ENCODE measurements at regions not wholly inside any gene's neighbourhood (a gene's known extent, or its start where the extent isn't known, plus 50 kb on each side); places are given as distances from the start of the nearest gene placed in this dataset.

- H3K27me3 ChIP-seq, result no peaks in the 10 kb centered on the region
- DNase-seq, result no peak
- no peak for ATAC-seq
- H3K36me3 ChIP-seq, result peaks cover 74% of the 10 kb centered on the region
- no peaks in the 10 kb centered on the region for H3K9me3 ChIP-seq
- peak; percentile 12 for TF ChIP-seq CTCF (IDR thresholded peaks at IDR 0.05)
- no peak overlapping the region for H3K4me3 ChIP-seq
- no peak overlapping the region for H3K27ac ChIP-seq
- intact Hi-C loops (cut with DNase I), result no loop called here
- no peaks in the 10 kb centered on the region for H3K4me1 ChIP-seq
Measured at GRCh38 chr4:122224348-122224747, 72.2 kb downstream of the BLTP1 start.

- intact Hi-C loops (cut with DNase I), result no loop called here
- Histone ChIP-seq H3K4me1 (no peaks in the 10 kb centered on the region), H3K27me3 (no peaks in the 10 kb centered on the region), H3K4me3 (no peak overlapping the region), H3K9me3 (no peaks in the 10 kb centered on the region), H3K27ac (no peak overlapping the region), H3K36me3 (peaks cover 70% of the 10 kb centered on the region)
- ATAC-seq (no peak), DNase-seq (no peak)
- TF ChIP-seq CTCF (IDR thresholded peaks at IDR 0.05), result no peak
Measured at GRCh38 chr4:122227202-122227601, 75.1 kb downstream of the BLTP1 start.

GRCh38 chr4:122229857-122230256 is 77.7 kb downstream of the BLTP1 start:
- DNase-seq (no peak), ATAC-seq (no peak)
- Histone ChIP-seq H3K36me3 (peaks cover 65% of the 10 kb centered on the region), H3K27ac (no peak overlapping the region), H3K9me3 (no peaks in the 10 kb centered on the region), H3K4me3 (no peak overlapping the region), H3K27me3 (no peaks in the 10 kb centered on the region), H3K4me1 (no peaks in the 10 kb centered on the region)
- no peak for TF ChIP-seq CTCF (IDR thresholded peaks at IDR 0.05)
- intact Hi-C loops (cut with DNase I), result no loop called here

- intact Hi-C loops (cut with DNase I), result no loop called here
- ATAC-seq (no peak), DNase-seq (no peak)
- no peak overlapping the region for H3K27ac ChIP-seq
- H3K27me3 ChIP-seq, result no peaks in the 10 kb centered on the region
- H3K4me1 ChIP-seq, result no peaks in the 10 kb centered on the region
- no peaks in the 10 kb centered on the region for H3K9me3 ChIP-seq
- H3K4me3 ChIP-seq, result no peak overlapping the region
- no peak for TF ChIP-seq CTCF (IDR thresholded peaks at IDR 0.05)
- H3K36me3 ChIP-seq, result peaks cover 55% of the 10 kb centered on the region
Measured at GRCh38 chr4:122232633-122233032, 80.5 kb downstream of the BLTP1 start.

GRCh38 chr4:122234686-122235085 is 82.6 kb downstream of the BLTP1 start:
- no peak for DNase-seq
- H3K36me3 ChIP-seq, result peaks cover 66% of the 10 kb centered on the region
- intact Hi-C loops (cut with DNase I), result no loop called here

More at GRCh38 chr4:122234686-122235085, 82.6 kb downstream of the BLTP1 start:
- Histone ChIP-seq H3K4me3 (no peak overlapping the region), H3K4me1 (no peaks in the 10 kb centered on the region), H3K27me3 (no peaks in the 10 kb centered on the region), H3K27ac (no peak overlapping the region), H3K9me3 (no peaks in the 10 kb centered on the region)
- ATAC-seq, result no peak
- TF ChIP-seq CTCF (IDR thresholded peaks at IDR 0.05), result no peak
